ENCODE measurements at regions not wholly inside any gene's neighbourhood (a gene's known extent, or its start where the extent isn't known, plus 50 kb on each side); places are given as distances from the start of the nearest gene placed in this dataset.

DNA sequence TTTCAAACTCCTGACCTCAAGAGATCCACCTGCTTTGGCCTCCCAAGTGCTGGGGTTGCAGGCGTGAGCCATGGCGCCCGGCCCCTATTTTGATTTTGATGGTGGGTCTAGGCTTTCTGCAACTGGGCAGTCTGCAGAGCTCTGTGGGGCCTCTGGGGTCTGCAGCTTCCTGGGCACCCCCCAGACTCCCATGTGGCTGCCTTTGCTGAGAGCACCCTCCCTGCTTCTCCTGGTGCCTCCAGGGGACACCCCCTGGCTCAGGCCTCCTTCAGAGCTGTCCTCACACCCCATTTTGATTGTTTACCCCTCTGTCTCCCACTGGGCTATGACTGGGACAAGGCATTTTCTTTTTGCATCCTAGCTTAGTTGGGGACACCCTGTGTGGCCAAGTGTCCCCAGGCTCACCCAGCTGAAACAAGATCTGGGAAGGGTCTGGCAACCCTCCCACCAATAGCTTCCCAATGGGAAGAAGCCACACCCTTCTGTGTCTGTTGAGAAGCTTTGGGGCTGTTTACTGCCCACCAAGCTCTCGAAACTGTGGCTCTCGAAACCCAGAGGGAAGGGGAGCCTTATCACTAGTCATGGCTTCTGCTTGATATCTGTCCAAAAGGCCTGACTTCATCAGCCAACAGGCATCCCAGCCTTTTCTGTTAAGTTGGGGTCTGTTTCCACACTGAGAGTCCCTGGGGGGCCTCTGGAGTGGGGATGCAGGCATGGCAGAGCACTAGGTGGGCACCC, 204.4 kb upstream of the IER5L start:
- H3K27ac ChIP-seq (ENCODE audit: low read length) = peak overlapping the region; percentile 85
- peaks cover 16% of the 10 kb centered on the region for H3K4me1 ChIP-seq (ENCODE audit: control insufficient read depth, insufficient read depth, low read length)
- peak overlapping the region; percentile 87 to 89 for H3K9ac ChIP-seq (ENCODE audit: low read length in 2 of 2)
- H3K36me3 ChIP-seq (ENCODE audit: control insufficient read depth in 2 of 2, insufficient read depth in 2 of 2, low read length in 2 of 2) = no peaks in the 10 kb centered on the region
- no peaks in the 10 kb centered on the region for H3K9me3 ChIP-seq (ENCODE audit: control insufficient read depth in 2 of 2, low read length in 2 of 2)
- no peaks in the 10 kb centered on the region for H3K27me3 ChIP-seq (ENCODE audit: control insufficient read depth in 1 of 2, insufficient read depth in 2 of 2, low read length in 2 of 2)
- H3K4me3 ChIP-seq (ENCODE audit: low read length in 2 of 2) = peak overlapping the region in 1 of 2 donors; percentile 71

DNA sequence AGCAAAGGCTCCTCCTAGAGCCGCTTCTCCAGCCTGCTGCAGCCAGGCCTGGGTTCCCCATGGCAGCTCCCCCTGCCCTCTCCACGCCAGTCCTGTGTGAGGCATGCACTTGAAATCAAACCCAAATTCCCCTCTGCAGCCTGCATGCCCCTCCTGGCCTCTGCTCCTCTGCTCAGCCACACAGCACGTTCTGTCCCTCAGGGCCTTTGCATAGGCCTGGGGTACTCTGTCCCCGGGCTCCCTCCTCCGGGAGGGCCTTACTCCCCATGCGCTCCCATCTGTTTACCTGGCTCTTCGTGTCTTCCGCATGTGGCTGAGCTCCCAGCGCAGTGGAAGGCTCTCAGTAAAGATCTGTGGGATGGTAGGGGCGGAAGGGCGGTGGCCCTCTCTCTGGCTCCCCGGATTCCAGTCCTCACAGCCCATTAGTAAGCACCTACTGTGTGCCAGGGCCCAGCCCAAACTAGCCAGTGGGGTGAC, 203.5 kb upstream of the IER5L start:
- Histone ChIP-seq H3K36me3 (ENCODE audit: control insufficient read depth in 2 of 2, insufficient read depth in 2 of 2, low read length in 2 of 2) (no peaks in the 10 kb centered on the region), H3K9me3 (ENCODE audit: control insufficient read depth in 2 of 2, low read length in 2 of 2) (no peaks in the 10 kb centered on the region), H3K9ac (ENCODE audit: low read length in 2 of 2) (no peak overlapping the region), H3K4me3 (ENCODE audit: low read length in 2 of 2) (no peak overlapping the region), H3K27ac (ENCODE audit: low read length) (no peak overlapping the region), H3K27me3 (ENCODE audit: control insufficient read depth in 1 of 2, insufficient read depth in 2 of 2, low read length in 2 of 2) (no peaks in the 10 kb centered on the region), H3K4me1 (ENCODE audit: control insufficient read depth, insufficient read depth, low read length) (peaks cover 16% of the 10 kb centered on the region)

DNA sequence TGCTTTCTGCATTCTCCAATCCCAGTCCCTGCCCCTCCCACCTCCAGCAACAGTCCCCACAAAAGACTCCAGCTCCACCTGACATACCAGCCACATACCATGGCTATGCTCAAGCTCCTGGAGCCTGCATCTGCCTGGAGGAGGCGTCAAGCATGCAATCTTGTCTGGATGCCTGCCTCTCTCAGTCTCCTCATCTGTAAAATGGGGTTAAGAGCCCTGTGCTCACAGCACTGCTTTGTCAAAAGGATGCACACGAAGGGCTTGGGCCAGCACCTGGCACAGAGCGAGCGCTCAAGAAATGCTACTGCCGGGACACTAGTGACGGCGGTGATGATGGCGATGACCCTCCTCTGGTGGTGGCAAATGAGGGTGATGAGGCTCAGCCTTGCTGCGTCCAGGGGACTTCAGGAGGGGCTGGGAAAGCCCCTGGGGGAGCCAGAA, 202.9 kb upstream of the IER5L start:
- no peak overlapping the region for H3K27ac ChIP-seq (ENCODE audit: low read length)
- no peaks in the 10 kb centered on the region for H3K36me3 ChIP-seq (ENCODE audit: control insufficient read depth in 2 of 2, insufficient read depth in 2 of 2, low read length in 2 of 2)
- H3K9ac ChIP-seq (ENCODE audit: low read length in 2 of 2) = no peak overlapping the region
- H3K9me3 ChIP-seq (ENCODE audit: control insufficient read depth in 2 of 2, low read length in 2 of 2) = no peaks in the 10 kb centered on the region
- no peaks in the 10 kb centered on the region for H3K27me3 ChIP-seq (ENCODE audit: control insufficient read depth in 1 of 2, insufficient read depth in 2 of 2, low read length in 2 of 2)
- H3K4me1 ChIP-seq (ENCODE audit: control insufficient read depth, insufficient read depth, low read length) = peaks cover 16% of the 10 kb centered on the region
- H3K4me3 ChIP-seq (ENCODE audit: low read length in 2 of 2) = no peak overlapping the region

DNA sequence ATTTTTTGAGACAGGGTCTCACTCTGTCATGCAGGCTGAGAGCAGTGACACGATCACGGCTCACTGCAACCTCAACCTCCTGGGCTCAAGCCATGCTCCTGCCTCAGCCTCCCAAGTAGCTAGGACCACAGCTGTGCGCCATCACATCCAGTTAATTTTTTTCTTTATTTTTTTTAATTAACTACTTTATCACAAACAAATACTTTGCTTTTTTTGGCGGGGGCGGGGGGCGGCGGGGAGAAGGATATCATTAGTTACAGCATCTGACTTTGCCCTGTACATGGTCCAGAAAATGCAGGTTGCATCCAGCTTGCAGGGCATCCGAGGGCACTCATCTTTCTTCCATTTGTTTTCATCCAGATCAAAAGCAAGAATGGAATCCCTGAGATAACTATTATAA, 201.8 kb upstream of the IER5L start:
- Histone ChIP-seq H3K36me3 (ENCODE audit: control insufficient read depth in 2 of 2, insufficient read depth in 2 of 2, low read length in 2 of 2) (no peaks in the 10 kb centered on the region), H3K27me3 (ENCODE audit: control insufficient read depth in 1 of 2, insufficient read depth in 2 of 2, low read length in 2 of 2) (no peaks in the 10 kb centered on the region), H3K9me3 (ENCODE audit: control insufficient read depth in 2 of 2, low read length in 2 of 2) (no peaks in the 10 kb centered on the region), H3K9ac (ENCODE audit: low read length in 2 of 2) (no peak overlapping the region), H3K4me1 (ENCODE audit: control insufficient read depth, insufficient read depth, low read length) (peaks cover 16% of the 10 kb centered on the region), H3K27ac (ENCODE audit: low read length) (no peak overlapping the region), H3K4me3 (ENCODE audit: low read length in 2 of 2) (no peak overlapping the region)

DNA sequence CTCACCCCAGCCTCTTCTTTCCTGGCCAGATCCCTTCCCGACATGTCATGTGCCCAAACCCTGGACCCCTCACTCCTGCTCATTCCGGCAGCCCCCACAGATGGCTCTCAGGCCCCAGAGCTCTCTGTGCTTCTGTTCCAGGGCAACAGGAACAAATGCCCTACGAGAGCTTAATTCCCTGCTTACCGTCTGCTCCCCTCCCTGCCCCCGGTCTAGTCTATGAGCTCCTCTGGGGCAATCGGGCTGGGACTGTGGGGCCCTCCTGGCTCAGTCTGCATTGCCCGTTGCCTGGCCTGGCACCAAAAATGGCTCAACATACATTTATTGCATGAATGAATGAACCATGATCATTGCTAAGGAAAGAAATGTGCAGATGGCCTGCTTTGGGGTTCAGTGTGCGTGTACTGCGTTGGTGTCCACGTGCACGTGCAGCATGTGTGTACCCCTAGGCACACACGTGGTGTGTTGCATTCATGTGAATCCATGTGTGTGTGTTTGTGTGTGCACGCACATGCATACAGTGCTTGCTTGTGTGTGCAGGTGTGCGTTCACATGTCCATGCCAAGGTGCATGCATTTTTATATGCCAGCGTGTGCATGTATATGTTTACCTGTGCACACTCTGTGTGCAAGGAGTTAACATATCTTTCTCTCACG, 201.2 kb upstream of the IER5L start:
- Histone ChIP-seq H3K4me1 (ENCODE audit: control insufficient read depth, insufficient read depth, low read length) (peaks cover 16% of the 10 kb centered on the region), H3K9me3 (ENCODE audit: control insufficient read depth in 2 of 2, low read length in 2 of 2) (no peaks in the 10 kb centered on the region), H3K27ac (ENCODE audit: low read length) (no peak overlapping the region), H3K4me3 (ENCODE audit: low read length in 2 of 2) (no peak overlapping the region), H3K9ac (ENCODE audit: low read length in 2 of 2) (no peak overlapping the region), H3K36me3 (ENCODE audit: control insufficient read depth in 2 of 2, insufficient read depth in 2 of 2, low read length in 2 of 2) (no peaks in the 10 kb centered on the region), H3K27me3 (ENCODE audit: control insufficient read depth in 1 of 2, insufficient read depth in 2 of 2, low read length in 2 of 2) (no peaks in the 10 kb centered on the region)

DNA sequence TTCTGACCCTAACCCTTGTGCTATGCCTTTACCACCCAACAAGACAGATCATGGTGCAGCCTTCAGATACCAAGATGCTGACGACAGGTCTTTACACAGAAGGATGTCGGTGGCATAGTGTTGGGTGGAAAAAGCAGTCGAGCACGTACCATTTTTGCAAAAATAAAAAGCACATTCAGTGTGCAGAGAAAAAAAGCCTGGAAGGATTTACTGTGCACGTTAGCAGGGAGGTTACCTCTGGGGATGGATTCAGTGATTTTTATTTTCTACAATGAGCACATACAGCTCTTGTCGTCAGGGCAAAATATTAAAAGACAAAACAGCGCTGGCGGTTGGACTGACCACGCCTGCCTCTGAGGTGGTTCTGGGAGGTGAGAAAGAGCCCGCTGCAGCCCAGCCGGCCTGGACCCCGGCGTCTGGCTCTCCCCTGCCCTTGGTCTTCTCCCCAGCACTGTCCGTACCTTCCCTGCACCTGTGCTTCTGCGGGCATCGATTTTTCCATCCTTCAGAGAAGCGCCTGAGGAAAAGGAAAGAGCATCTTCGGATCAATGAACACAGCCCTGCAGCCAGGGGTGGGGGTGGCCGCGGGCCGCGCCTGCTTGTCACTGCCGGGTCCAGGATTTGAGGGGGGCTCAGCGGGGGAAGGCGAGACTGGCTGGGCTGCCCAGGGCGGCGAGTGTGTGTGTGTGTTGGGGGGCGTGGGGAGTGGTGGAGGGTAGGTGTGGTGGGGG, 200.0 kb upstream of the IER5L start:
- Histone ChIP-seq H3K27ac (ENCODE audit: low read length) (no peak overlapping the region), H3K4me1 (ENCODE audit: control insufficient read depth, insufficient read depth, low read length) (peaks cover 10% of the 10 kb centered on the region), H3K4me3 (ENCODE audit: low read length in 2 of 2) (no peak overlapping the region), H3K9me3 (ENCODE audit: control insufficient read depth in 2 of 2, low read length in 2 of 2) (no peaks in the 10 kb centered on the region), H3K27me3 (ENCODE audit: control insufficient read depth in 1 of 2, insufficient read depth in 2 of 2, low read length in 2 of 2) (no peaks in the 10 kb centered on the region), H3K9ac (ENCODE audit: low read length in 2 of 2) (no peak overlapping the region), H3K36me3 (ENCODE audit: control insufficient read depth in 2 of 2, insufficient read depth in 2 of 2, low read length in 2 of 2) (no peaks in the 10 kb centered on the region)

DNA sequence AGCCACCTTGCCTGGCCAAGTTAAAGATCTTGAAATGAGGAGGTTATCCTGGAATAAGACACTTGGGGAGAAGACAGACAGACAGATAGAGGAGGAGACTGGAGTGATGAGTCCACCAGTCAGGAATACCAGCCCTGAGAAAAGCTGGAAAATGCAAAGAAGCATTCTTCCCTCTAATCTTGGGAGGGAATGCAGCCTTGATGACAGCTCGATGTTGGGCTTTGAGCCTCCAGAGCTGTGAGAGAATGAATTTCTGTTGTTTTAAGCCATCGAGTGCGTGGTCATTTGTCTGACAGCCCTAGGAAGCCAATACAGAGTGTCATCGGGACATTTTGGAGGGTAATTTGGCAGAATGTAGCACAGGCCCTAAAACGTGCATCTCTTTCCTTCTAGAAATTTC, 199.1 kb upstream of the IER5L start:
- H3K9me3 ChIP-seq (ENCODE audit: control insufficient read depth in 2 of 2, low read length in 2 of 2) = no peaks in the 10 kb centered on the region
- H3K9ac ChIP-seq (ENCODE audit: low read length in 2 of 2) = no peak overlapping the region
- no peaks in the 10 kb centered on the region for H3K27me3 ChIP-seq (ENCODE audit: control insufficient read depth in 1 of 2, insufficient read depth in 2 of 2, low read length in 2 of 2)
- no peaks in the 10 kb centered on the region for H3K36me3 ChIP-seq (ENCODE audit: control insufficient read depth in 2 of 2, insufficient read depth in 2 of 2, low read length in 2 of 2)
- peaks cover under 1% of the 10 kb centered on the region for H3K4me1 ChIP-seq (ENCODE audit: control insufficient read depth, insufficient read depth, low read length)
- no peak overlapping the region for H3K27ac ChIP-seq (ENCODE audit: low read length)
- H3K4me3 ChIP-seq (ENCODE audit: low read length in 2 of 2) = no peak overlapping the region

DNA sequence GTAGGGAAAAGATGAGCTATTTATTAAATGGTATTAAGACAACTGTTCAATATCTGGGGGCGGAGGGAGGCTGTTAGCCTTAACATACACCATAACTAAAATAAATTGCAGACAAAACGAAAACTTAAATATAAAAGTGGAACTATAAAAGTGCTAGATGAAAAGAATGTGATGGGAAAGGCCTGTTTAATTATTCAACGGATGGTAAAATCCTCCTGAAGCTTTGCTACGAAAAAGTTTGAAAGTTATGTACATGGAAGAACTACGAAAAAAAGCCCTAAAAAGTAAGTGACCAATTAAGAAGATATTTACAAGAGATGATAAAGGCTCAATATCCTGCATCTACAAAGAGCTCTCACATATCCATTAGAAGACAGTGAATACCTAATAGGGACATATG, 197.8 kb upstream of the IER5L start:
- Histone ChIP-seq H3K27ac (ENCODE audit: low read length) (no peak overlapping the region), H3K9ac (ENCODE audit: low read length in 2 of 2) (no peak overlapping the region), H3K4me1 (ENCODE audit: control insufficient read depth, insufficient read depth, low read length) (no peaks in the 10 kb centered on the region), H3K36me3 (ENCODE audit: control insufficient read depth in 2 of 2, insufficient read depth in 2 of 2, low read length in 2 of 2) (no peaks in the 10 kb centered on the region), H3K27me3 (ENCODE audit: control insufficient read depth in 1 of 2, insufficient read depth in 2 of 2, low read length in 2 of 2) (no peaks in the 10 kb centered on the region), H3K4me3 (ENCODE audit: low read length in 2 of 2) (no peak overlapping the region), H3K9me3 (ENCODE audit: control insufficient read depth in 2 of 2, low read length in 2 of 2) (peaks cover 0 to 1% of the 10 kb centered on the region in 2 donors)

DNA sequence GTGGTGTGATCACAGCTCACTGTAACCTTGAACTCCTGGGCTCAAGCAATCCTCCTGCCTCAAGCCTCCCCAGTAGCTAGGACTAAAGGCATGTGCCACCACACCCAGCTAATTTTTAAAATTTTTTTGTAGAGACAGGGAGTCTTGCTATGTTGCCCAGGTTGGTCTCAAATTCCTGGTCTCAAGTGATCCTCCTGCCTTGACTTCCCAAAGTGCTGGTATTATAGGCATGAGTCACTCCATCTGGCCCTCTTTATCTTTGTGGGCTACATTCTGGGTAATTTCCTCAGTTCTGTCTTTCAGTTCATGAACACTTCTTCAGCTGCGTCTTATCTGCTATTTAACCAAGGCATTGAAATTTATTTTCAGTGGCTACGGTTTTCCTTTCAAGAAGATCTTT, 196.6 kb upstream of the IER5L start:
- no peaks in the 10 kb centered on the region for H3K4me1 ChIP-seq (ENCODE audit: control insufficient read depth, insufficient read depth, low read length)
- H3K4me3 ChIP-seq (ENCODE audit: low read length in 2 of 2) = no peak overlapping the region
- H3K9ac ChIP-seq (ENCODE audit: low read length in 2 of 2) = no peak overlapping the region
- H3K36me3 ChIP-seq (ENCODE audit: control insufficient read depth in 2 of 2, insufficient read depth in 2 of 2, low read length in 2 of 2) = no peaks in the 10 kb centered on the region
- H3K27me3 ChIP-seq (ENCODE audit: control insufficient read depth in 1 of 2, insufficient read depth in 2 of 2, low read length in 2 of 2) = no peaks in the 10 kb centered on the region
- peaks cover 2 to 9% of the 10 kb centered on the region in 2 donors for H3K9me3 ChIP-seq (ENCODE audit: control insufficient read depth in 2 of 2, low read length in 2 of 2)
- H3K27ac ChIP-seq (ENCODE audit: low read length) = no peak overlapping the region

DNA sequence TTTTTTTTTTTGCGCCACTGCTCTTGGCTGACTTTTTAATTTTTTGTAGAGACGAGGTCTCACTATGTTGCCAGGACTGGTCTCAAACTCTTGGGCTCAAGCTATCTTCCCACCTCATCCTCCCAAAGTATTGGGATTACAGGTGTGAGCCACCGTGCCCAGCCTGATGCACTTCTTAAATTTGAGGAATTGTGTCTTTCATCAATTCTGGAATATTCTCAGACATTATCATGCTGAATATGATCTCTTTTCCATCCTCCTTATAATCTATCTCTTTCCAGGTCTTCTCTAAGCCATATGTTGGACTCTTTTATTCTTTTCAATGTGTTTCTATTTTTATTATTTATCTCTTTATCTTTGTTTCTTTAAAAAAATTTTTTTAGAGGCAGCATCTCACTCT, 196.2 kb upstream of the IER5L start:
- Histone ChIP-seq H3K36me3 (ENCODE audit: control insufficient read depth in 2 of 2, insufficient read depth in 2 of 2, low read length in 2 of 2) (no peaks in the 10 kb centered on the region), H3K27me3 (ENCODE audit: control insufficient read depth in 1 of 2, insufficient read depth in 2 of 2, low read length in 2 of 2) (no peaks in the 10 kb centered on the region), H3K9me3 (ENCODE audit: control insufficient read depth in 2 of 2, low read length in 2 of 2) (peaks cover 2 to 9% of the 10 kb centered on the region in 2 donors), H3K4me3 (ENCODE audit: low read length in 2 of 2) (no peak overlapping the region), H3K27ac (ENCODE audit: low read length) (no peak overlapping the region), H3K4me1 (ENCODE audit: control insufficient read depth, insufficient read depth, low read length) (no peaks in the 10 kb centered on the region), H3K9ac (ENCODE audit: low read length in 2 of 2) (no peak overlapping the region)

Measured in stomach smooth muscle (tissue), 2 donors.